Pancreas (tissue), 10 donors: ENCODE measurements at regions not wholly inside any gene's neighbourhood (a gene's known extent, or its start where the extent isn't known, plus 50 kb on each side); places are given as distances from the start of the nearest gene placed in this dataset.

ENCODE experiments used
- ATAC-seq, 4 donors: fragments of 200-7000 bp; cut with Tn5 transposase; one replicate each; pipeline versions ENCODE4 v1.8.0 to v1.9.1; 2020; ENCODE audit warnings: mild to moderate bottlenecking in 4 of 4, moderate library complexity in 4 of 4
- DNase-seq, 6 donors: peaks; one replicate each; pipeline ENCODE4 v3.0.0-alpha.2; 2020
- FAIRE-seq: peaks from 2 replicates; lab custom pipeline; 2012; peaks lifted over from hg19 to GRCh38; lab: Jason Lieb, UNC
- H3K27ac ChIP-seq, 4 donors: fragments of 200-600 bp; sonication (generic); 1 replicate in 3 of 4; 2 replicates in 1 of 4; pipeline versions ENCODE4 v1.5.0 to v1.8.0; 2020
- H3K27me3 ChIP-seq, 4 donors: fragments of 200-600 bp; one replicate each; pipeline ENCODE4 v1.8.0; 2021
- H3K36me3 ChIP-seq, 3 donors: fragments of 200-600 bp; sonication (generic) in 1 of 3; one replicate each; pipeline versions ENCODE4 v1.5.0 to v1.8.0; 2020 to 2021
- H3K4me1 ChIP-seq, 3 donors: fragments of 200-600 bp; one replicate each; pipeline ENCODE4 v1.8.0; 2021
- H3K4me3 ChIP-seq, 4 donors: fragments of 200-600 bp; sonication (generic) in 2 of 4; one replicate each; pipeline versions ENCODE4 v1.5.0 to v1.8.0; 2020 to 2021
- H3K9me3 ChIP-seq, 4 donors: fragments of 200-600 bp; one replicate each; pipeline ENCODE4 v1.8.0; 2021
- WGBS, 2 donors: extraction: QIAGEN DNeasy Blood & Tissue Kit; methylation state at CpG; one replicate each; pipeline ENCODE4 v1.1.7; 2013; 5-methylcytosine and 5-hydroxymethylcytosine counted together
- intact Hi-C, 3 donors: fragments of 100-400 bp; cut with DNase I; formaldehyde crosslinking; loops; one replicate each; pipeline versions ENCODE4 v1.11.1 to v1.14.2; 2022
- TF ChIP-seq, protein P1 (sequence below), 4 donors: fragments of 200-600 bp; sonication (generic) in 3 of 4; IDR thresholded peaks; one replicate each; pipeline versions ENCODE4 v1.5.0 to v1.8.0; 2021; ENCODE audit warnings: antibody characterized with exemption in 4 of 4
- donor health status: healthy with polysubstance abuse.
- donor health status: DM: no; HTN: no; CAD: no; lungs with moderate emphysema.
- donor health status: DM: no; HTN: no; CAD: no.
- donor health status: control.
- donor health status: control.
- donor health status: Bipolar disorder and iron deficiency.
- donor health status: DM: yes; HTN: yes; CAD: no.
- donor health status: DM: no; HTN: no; CAD: no.
- donor health status: DM: no; HTN: no; CAD: no.
- donor health status: DM: yes; HTN: yes; CAD: no.

DNA sequence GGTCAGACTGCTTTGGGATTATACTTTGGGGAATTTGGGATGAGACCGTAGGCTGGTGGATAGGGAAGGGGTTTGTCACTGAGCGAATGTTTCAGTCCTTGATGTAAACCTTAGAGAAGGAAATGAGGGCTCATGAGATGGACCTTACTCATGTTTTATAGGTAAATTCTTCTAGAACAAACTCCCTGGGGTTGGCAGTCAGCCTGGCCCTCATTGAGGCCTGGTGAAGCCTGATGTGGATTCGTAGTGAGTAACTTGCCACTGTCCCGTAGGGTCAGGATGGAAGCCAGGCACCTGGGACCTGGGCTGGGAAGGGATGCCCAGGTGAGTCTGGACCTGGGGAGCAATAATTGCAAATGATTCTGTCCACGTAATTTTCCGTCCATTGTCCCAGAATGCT lies 258.3 kb downstream of the LPIN1 start:
- TF ChIP-seq, protein P1, sequence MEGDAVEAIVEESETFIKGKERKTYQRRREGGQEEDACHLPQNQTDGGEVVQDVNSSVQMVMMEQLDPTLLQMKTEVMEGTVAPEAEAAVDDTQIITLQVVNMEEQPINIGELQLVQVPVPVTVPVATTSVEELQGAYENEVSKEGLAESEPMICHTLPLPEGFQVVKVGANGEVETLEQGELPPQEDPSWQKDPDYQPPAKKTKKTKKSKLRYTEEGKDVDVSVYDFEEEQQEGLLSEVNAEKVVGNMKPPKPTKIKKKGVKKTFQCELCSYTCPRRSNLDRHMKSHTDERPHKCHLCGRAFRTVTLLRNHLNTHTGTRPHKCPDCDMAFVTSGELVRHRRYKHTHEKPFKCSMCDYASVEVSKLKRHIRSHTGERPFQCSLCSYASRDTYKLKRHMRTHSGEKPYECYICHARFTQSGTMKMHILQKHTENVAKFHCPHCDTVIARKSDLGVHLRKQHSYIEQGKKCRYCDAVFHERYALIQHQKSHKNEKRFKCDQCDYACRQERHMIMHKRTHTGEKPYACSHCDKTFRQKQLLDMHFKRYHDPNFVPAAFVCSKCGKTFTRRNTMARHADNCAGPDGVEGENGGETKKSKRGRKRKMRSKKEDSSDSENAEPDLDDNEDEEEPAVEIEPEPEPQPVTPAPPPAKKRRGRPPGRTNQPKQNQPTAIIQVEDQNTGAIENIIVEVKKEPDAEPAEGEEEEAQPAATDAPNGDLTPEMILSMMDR (IDR thresholded peaks at IDR 0.05): no peak
- no peaks in the 10 kb centered on the region for H3K9me3 ChIP-seq
- intact Hi-C loops: no loop called here
- DNase-seq (no peak), ATAC-seq (no peak), FAIRE-seq (no peak)
- no peak overlapping the region for H3K4me3 ChIP-seq
- H3K27ac ChIP-seq: no peak overlapping the region
- no peaks in the 10 kb centered on the region for H3K36me3 ChIP-seq
- peaks cover 0 to under 1% (median 0%) of the 10 kb centered on the region in 3 donors for H3K4me1 ChIP-seq
- no peaks in the 10 kb centered on the region for H3K27me3 ChIP-seq
- 95 to 97% methylated on average over 6 of the region's 6 CpGs for WGBS, 2 donors

DNA sequence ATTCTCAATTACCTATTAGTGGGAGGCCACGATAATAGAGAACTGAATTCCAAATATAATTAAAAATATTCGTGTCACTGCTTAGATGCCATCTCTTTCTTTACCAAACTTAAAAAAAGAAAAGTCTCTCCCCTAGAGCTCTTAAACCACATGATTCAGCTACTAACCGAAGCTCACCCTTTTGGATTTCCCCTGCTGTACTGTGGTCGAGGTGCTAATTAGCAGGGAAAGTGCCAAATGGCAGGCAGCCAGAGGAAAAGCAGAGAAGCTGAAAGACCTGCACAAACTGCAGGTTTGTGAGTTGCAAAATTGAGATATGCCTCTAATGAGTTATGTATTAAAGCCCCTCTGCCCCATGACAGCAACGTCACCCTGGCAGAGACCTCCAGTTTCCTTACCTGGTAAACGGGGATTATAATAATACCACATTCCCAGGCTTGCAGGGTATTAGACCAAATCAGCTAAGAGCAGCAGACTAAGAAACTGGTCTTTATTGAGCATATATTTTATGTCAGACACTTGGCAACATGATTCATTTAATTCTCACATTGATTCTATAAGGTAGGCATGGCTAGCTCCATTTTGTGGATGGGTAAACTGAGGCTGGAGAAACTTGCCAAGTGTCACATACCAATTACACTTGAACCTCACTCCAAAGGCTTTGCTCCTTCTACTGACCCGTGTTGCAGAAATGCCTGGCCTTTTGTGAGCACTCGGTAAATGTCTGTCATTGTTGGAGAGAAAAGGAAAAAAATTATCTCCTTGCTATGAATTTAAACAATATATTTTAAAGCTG lies 259.7 kb downstream of the LPIN1 start:
- peaks cover 0 to 10% (median 0%) of the 10 kb centered on the region in 3 donors for H3K4me1 ChIP-seq
- H3K27me3 ChIP-seq: no peaks in the 10 kb centered on the region
- peak in 5 of 6 donors; percentile 48 to 75 (median 63) for DNase-seq
- no peaks in the 10 kb centered on the region for H3K36me3 ChIP-seq
- ATAC-seq: peak; percentile 40 to 90 (median 82)
- no peak for FAIRE-seq
- H3K27ac ChIP-seq: no peak overlapping the region
- TF ChIP-seq, protein P1 (IDR thresholded peaks at IDR 0.05): no peak
- H3K4me3 ChIP-seq: no peak overlapping the region
- intact Hi-C loops: no loop called here
- WGBS, 2 donors: 30 to 38% methylated on average over 8 of the region's 8 CpGs
- no peaks in the 10 kb centered on the region for H3K9me3 ChIP-seq

- Histone ChIP-seq H3K27me3 (no peaks in the 10 kb centered on the region), H3K4me1 (peaks cover 0 to 10% (median 0%) of the 10 kb centered on the region in 3 donors), H3K9me3 (no peaks in the 10 kb centered on the region), H3K36me3 (no peaks in the 10 kb centered on the region), H3K4me3 (no peak overlapping the region), H3K27ac (no peak overlapping the region)
- ATAC-seq (peak in 1 of 4 donors; percentile 25), DNase-seq (no peak), FAIRE-seq (no peak)
- TF ChIP-seq, protein P1 (IDR thresholded peaks at IDR 0.05): no peak
- WGBS, 2 donors: 65 to 69% methylated on average over 4 of the region's 4 CpGs
- intact Hi-C loops: no loop called here
Observed at GRCh38 chr2:12006850-12007249, 260.4 kb downstream of the LPIN1 start.

- Histone ChIP-seq H3K4me1 (peaks cover 0 to 10% (median 0%) of the 10 kb centered on the region in 3 donors), H3K27ac (no peak overlapping the region), H3K27me3 (no peaks in the 10 kb centered on the region), H3K4me3 (no peak overlapping the region), H3K9me3 (no peaks in the 10 kb centered on the region), H3K36me3 (no peaks in the 10 kb centered on the region)
- no peak for DNase-seq
- WGBS, 2 donors: 89 to 90% methylated on average over 1 of the region's 1 CpG
- no peak for FAIRE-seq
- no peak for ATAC-seq
- TF ChIP-seq, protein P1 (IDR thresholded peaks at IDR 0.05): no peak
- intact Hi-C loops: no loop called here
Observed at GRCh38 chr2:12007282-12007681, 260.9 kb downstream of the LPIN1 start.
